ENCODE measurements at regions not wholly inside any gene's neighbourhood (a gene's known extent, or its start where the extent isn't known, plus 50 kb on each side); places are given as distances from the start of the nearest gene placed in this dataset.
A peak's percentile ranks its signal among the peaks of the same experiment; 100 is the strongest.

DNA sequence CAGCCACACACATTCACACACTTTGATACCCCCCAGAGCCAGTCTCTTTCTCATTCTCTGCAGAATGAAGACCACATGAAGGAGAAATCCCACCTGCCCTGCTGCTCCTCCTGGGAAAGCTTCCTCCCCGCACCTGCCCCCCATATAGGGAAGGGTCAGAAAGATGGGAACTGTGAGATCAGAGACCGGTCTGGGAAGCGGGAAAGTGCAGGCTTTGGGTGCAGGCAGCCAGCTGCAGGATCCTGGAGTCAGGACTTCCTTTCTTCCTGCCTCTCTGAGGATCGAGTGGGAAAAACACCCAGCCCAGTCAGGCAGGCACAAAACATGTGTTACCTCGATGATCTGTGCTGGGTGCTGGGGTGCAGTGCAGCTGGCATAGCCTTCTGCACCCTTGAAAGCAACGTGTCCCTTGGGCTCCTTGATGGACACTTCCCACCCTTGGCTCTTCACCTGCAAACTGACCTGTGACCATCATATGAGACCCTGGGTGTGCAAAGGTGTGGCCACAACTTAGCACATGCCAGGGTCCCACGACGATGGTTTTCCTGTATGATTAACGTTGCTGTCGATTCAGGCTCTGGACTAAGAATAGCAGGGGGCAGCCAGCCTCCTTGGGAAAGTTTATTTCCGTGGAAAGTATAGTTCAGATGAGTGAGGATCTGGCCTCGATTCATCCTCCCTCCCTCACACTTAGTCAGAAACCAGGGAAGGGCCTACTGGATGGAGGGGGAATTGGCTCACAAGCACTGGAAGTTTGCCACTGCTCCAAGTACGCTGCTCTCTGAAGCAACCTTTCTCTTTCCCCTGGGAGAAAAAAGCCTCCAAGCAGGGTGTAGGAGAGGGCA is 105.4 kb upstream of the MED13L start:
- WGBS, 2 donors, result 8 to 10% methylated on average over 13 of the region's 13 CpGs
- ATAC-seq (ENCODE audit: low FRiP score) (peak; percentile 90), DNase-seq (peak; percentile 88 to 89)
- Histone ChIP-seq H3K4me3 (ENCODE audit: low read length in 2 of 2) (no peak overlapping the region), H3K9me3 (ENCODE audit: control insufficient read depth, low read length) (no peaks in the 10 kb centered on the region), H3K27me3 (ENCODE audit: control insufficient read depth in 1 of 2, insufficient read depth in 2 of 2, low read length in 1 of 2) (no peaks in the 10 kb centered on the region), H3K4me1 (ENCODE audit: control insufficient read depth in 1 of 2, insufficient read depth in 2 of 2, low read length in 2 of 2) (no peaks in the 10 kb centered on the region), H3K27ac (ENCODE audit: low read depth in 1 of 2, low read length in 2 of 2) (peak overlapping the region in 1 of 2 donors; percentile 6), H3K36me3 (ENCODE audit: control insufficient read depth in 1 of 2, insufficient read depth in 2 of 2, low read length in 1 of 2) (no peaks in the 10 kb centered on the region)
- intact Hi-C loops (cut with DNase I), result loop anchor here (2.0 to 5.0 kb wide), 3 partner anchors 44 to 64 kb away; no protein-coding TSS in a partner anchor

DNA sequence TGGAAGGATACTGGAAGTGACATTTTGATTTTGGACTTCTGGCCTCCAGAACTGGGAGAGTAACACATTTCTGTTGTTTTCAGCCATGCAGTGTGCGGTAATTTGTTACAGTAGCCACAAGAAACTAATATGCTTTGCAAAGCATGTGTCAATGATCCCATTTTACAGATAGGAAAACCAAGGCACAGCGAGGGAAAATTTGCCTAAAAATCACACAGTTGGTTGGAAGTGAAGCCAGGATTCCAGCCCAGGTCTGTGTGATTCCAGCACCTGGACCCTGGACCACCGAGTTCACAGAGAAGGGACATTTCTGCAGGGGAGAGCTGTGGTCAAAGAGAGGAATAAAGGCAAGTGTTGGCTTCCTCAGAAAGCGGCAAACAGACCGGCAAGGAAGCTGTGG is 106.7 kb upstream of the MED13L start:
- Histone ChIP-seq H3K36me3 (ENCODE audit: control insufficient read depth in 1 of 2, insufficient read depth in 2 of 2, low read length in 1 of 2) (no peaks in the 10 kb centered on the region), H3K4me3 (ENCODE audit: low read length in 2 of 2) (no peak overlapping the region), H3K27me3 (ENCODE audit: control insufficient read depth in 1 of 2, insufficient read depth in 2 of 2, low read length in 1 of 2) (no peaks in the 10 kb centered on the region), H3K4me1 (ENCODE audit: control insufficient read depth in 1 of 2, insufficient read depth in 2 of 2, low read length in 2 of 2) (no peaks in the 10 kb centered on the region), H3K9me3 (ENCODE audit: control insufficient read depth, low read length) (no peaks in the 10 kb centered on the region), H3K27ac (ENCODE audit: low read depth in 1 of 2, low read length in 2 of 2) (no peak overlapping the region)
- 94 to 97% methylated on average over 5 of the region's 5 CpGs for WGBS, 2 donors
- DNase-seq (no peak), ATAC-seq (ENCODE audit: low FRiP score) (no peak)
- intact Hi-C loops (cut with DNase I), result loop anchor here in 1 of 2 donors (5.0 kb wide), 1 partner anchor 43 kb away; no protein-coding TSS in a partner anchor

DNA sequence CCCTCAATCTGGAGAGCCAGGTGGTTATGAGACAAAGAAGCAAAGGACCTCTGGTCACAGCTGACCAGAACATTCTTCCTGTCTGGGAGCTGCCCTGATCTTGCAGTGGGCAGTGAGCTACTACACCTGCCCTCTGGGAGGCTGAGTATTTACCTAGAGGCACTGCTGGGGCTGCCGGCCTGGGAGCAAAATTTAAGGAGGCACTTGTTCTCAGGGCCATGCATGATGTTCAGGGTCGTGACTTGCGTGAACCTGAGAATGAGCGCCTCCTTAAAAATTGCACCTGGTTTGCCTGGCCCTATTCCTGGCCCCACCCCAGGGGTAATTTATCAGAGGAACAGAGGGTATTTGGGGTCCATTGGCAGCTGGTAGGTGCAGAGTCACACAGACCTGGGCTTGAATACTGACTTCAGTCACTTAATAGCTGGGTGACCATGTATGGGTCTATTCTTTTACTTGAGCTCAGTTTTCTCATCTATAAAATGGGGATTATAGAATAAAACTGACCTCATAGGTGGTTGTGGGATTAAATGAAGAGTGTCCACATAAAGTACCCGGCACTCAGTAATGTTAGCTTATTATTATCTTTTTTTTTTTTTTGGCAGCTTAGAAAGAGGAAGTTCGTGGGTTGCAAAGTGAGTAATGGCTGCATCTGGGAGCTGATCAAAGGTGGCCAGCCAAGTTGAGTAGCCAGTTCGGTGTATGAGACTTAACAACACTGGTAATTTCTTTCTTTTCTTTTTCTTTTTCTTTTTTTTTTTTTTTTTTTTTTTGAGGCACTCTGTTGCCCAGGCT is 107.4 kb upstream of the MED13L start:
- H3K4me3 ChIP-seq (ENCODE audit: low read length in 2 of 2), result no peak overlapping the region
- no peak overlapping the region for H3K27ac ChIP-seq (ENCODE audit: low read depth in 1 of 2, low read length in 2 of 2)
- no peak for ATAC-seq (ENCODE audit: low FRiP score)
- no peaks in the 10 kb centered on the region for H3K9me3 ChIP-seq (ENCODE audit: control insufficient read depth, low read length)
- intact Hi-C loops (cut with DNase I), result loop anchor here (5.0 kb wide), 2 partner anchors 42 to 47 kb away; no protein-coding TSS in a partner anchor
- no peaks in the 10 kb centered on the region for H3K4me1 ChIP-seq (ENCODE audit: control insufficient read depth in 1 of 2, insufficient read depth in 2 of 2, low read length in 2 of 2)
- no peaks in the 10 kb centered on the region for H3K36me3 ChIP-seq (ENCODE audit: control insufficient read depth in 1 of 2, insufficient read depth in 2 of 2, low read length in 1 of 2)
- peak in 1 of 2 donors; percentile 59 for DNase-seq
- WGBS, 2 donors, result 52 to 59% methylated on average over 7 of the region's 7 CpGs
- H3K27me3 ChIP-seq (ENCODE audit: control insufficient read depth in 1 of 2, insufficient read depth in 2 of 2, low read length in 1 of 2), result no peaks in the 10 kb centered on the region

DNA sequence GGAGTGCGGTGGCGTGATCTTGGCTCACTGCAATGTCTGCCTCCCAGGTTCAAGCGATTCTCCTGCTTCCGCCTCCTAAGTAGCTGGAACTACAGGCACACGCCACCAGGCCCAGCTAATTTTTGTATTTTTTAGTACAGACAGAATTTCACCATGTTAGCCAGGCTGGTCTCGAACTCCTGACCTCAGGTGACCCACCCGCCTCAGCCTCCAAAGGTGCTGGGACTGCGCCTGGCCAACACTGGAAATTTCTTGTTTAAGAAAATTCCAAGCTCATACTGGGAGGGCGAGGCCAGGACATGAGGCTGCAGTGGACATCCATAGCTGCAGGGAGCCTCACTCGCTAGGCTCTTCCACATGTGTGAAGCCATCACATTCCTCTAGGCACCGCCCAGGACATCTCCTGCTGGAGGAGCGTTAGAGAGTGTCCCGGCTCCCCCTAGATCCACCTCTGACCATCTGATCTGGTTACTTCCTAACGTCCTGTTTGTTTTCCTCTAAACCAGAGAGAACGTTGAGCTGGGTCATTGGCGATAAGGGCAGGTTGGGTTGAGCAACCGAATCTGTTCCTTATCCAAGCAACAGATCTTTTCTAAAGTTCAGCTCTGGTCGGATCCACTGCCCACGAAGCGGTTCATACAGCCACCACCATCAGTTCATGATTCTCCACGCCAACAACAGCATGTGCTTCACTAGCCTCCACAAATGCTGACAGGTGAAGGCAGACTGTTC is 108.2 kb upstream of the MED13L start:
- 83 to 85% methylated on average over 21 of the region's 21 CpGs for WGBS, 2 donors
- no peak for ATAC-seq (ENCODE audit: low FRiP score)
- H3K4me1 ChIP-seq (ENCODE audit: control insufficient read depth in 1 of 2, insufficient read depth in 2 of 2, low read length in 2 of 2), result peaks cover 0 to 3% of the 10 kb centered on the region in 2 donors

DNA sequence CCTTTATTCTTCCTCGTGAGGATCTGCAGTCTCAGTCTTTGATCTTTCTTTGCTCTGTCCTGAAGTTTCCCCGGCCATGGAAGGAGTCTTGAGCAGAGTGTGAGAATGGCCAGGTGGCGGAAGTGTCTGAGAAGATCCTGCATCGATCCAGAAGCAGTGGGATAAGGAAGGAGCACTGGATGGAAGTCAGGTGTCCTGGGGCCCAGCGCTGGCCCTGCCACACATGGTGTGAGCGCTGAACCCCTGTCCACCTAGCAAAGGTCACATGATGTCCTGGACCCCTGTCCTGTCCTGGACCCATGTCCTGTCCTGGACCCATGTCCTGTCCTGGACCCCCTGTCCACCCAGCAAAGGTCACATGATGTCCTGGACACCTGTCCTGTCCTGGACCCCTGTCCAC is 111.8 kb upstream of the MED13L start:
- H3K9me3 ChIP-seq (ENCODE audit: control insufficient read depth, low read length), result no peaks in the 10 kb centered on the region
- WGBS, 2 donors, result 93 to 97% methylated on average over 6 of the region's 6 CpGs
- no peak overlapping the region for H3K4me3 ChIP-seq (ENCODE audit: low read length in 2 of 2)
- no peak overlapping the region for H3K27ac ChIP-seq (ENCODE audit: low read depth in 1 of 2, low read length in 2 of 2)
- no peaks in the 10 kb centered on the region for H3K27me3 ChIP-seq (ENCODE audit: control insufficient read depth in 1 of 2, insufficient read depth in 2 of 2, low read length in 1 of 2)
- H3K4me1 ChIP-seq (ENCODE audit: control insufficient read depth in 1 of 2, insufficient read depth in 2 of 2, low read length in 2 of 2), result peaks cover 0 to 4% of the 10 kb centered on the region in 2 donors
- no peaks in the 10 kb centered on the region for H3K36me3 ChIP-seq (ENCODE audit: control insufficient read depth in 1 of 2, insufficient read depth in 2 of 2, low read length in 1 of 2)
- no peak for ATAC-seq (ENCODE audit: low FRiP score)
- intact Hi-C loops (cut with DNase I), result loop anchor here in 1 of 2 donors (5.0 kb wide), 1 partner anchor 43 kb away; no protein-coding TSS in a partner anchor
- peak in 1 of 2 donors; percentile 29 for DNase-seq

More for the DNA sequence above, 108.2 kb upstream of the MED13L start:
- Histone ChIP-seq H3K27ac (ENCODE audit: low read depth in 1 of 2, low read length in 2 of 2) (no peak overlapping the region), H3K36me3 (ENCODE audit: control insufficient read depth in 1 of 2, insufficient read depth in 2 of 2, low read length in 1 of 2) (no peaks in the 10 kb centered on the region), H3K9me3 (ENCODE audit: control insufficient read depth, low read length) (no peaks in the 10 kb centered on the region), H3K4me3 (ENCODE audit: low read length in 2 of 2) (no peak overlapping the region), H3K27me3 (ENCODE audit: control insufficient read depth in 1 of 2, insufficient read depth in 2 of 2, low read length in 1 of 2) (no peaks in the 10 kb centered on the region)
- no peak for DNase-seq
- intact Hi-C loops (cut with DNase I), result loop anchor here in 1 of 2 donors (5.0 kb wide), 1 partner anchor 47 kb away; no protein-coding TSS in a partner anchor

DNA sequence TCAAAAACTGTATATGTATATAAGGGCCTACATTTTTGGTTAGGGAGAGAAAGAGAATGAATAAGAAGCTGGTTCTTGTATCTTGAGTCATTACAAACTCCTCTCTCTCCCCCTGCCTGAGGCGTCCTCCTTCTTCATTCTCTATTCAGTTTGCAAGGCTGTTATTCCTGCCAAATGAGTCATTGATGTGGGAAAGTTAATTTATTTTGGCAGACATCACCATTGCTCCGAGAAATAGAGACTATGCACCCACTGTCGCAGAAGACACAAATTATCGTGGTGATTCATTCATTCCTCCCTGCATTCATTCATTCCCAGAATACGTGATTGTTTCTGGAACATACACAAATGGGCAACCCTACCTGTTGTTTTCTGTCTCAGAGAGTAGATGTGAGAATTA is 112.5 kb upstream of the MED13L start:
- ATAC-seq (ENCODE audit: low FRiP score) (peak; percentile 77), DNase-seq (peak in 1 of 2 donors; percentile 46)
- 5% methylated on average over 5 of the region's 5 CpGs for WGBS, 2 donors
- Histone ChIP-seq H3K9me3 (ENCODE audit: control insufficient read depth, low read length) (no peaks in the 10 kb centered on the region), H3K4me3 (ENCODE audit: low read length in 2 of 2) (no peak overlapping the region), H3K4me1 (ENCODE audit: control insufficient read depth in 1 of 2, insufficient read depth in 2 of 2, low read length in 2 of 2) (peaks cover 0 to 4% of the 10 kb centered on the region in 2 donors), H3K27ac (ENCODE audit: low read depth in 1 of 2, low read length in 2 of 2) (no peak overlapping the region), H3K36me3 (ENCODE audit: control insufficient read depth in 1 of 2, insufficient read depth in 2 of 2, low read length in 1 of 2) (no peaks in the 10 kb centered on the region), H3K27me3 (ENCODE audit: control insufficient read depth in 1 of 2, insufficient read depth in 2 of 2, low read length in 1 of 2) (no peaks in the 10 kb centered on the region)
- intact Hi-C loops (cut with DNase I), result loop anchor here in 1 of 2 donors (5.0 kb wide), 1 partner anchor 42 kb away; no protein-coding TSS in a partner anchor

DNA sequence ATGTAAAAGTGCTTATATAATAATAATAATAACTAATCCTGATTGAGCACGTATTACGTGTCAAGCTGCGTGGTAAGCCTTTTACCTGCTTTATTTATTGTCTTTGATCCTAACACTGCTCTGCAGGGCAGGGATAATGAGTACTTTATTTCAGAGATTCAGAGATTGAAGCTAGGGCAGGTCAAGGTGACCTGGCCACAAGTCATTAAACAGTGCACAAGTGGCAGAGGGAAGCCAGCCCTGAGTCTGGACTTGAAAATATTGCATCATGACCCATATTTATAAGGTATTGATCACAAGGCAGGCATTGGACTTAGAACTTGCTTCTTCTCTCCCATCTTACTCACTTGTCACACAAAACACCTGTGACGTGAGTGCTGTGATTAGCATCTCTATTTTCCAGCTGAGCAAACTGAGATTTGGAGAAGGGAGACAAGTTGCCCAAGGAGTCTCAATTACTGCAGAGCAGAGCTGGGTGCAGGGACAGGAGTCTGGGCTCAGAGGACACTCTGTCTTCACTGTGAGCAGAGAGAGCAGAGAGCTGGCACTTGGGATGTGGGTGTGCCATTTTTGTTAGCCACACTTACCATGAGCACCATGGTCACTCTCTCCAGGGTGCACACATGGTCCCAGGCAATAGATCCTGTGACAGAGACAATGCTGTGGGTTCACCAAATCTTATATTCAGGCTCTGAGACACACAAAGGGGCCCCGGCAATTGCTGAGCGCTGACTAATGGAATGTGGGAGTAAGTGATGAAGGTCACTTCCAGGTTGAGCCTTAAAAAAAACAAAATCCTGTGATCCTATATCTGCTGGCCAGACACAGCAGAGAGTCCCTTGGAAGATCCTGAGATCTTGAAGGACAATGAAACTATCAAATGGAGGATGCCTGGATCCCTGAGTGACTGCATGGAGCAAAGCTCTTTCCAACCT is 113.2 kb upstream of the MED13L start:
- 89% methylated on average over 6 of the region's 6 CpGs for WGBS, 2 donors
- Histone ChIP-seq H3K36me3 (ENCODE audit: control insufficient read depth in 1 of 2, insufficient read depth in 2 of 2, low read length in 1 of 2) (no peaks in the 10 kb centered on the region), H3K27ac (ENCODE audit: low read depth in 1 of 2, low read length in 2 of 2) (no peak overlapping the region), H3K4me3 (ENCODE audit: low read length in 2 of 2) (no peak overlapping the region), H3K9me3 (ENCODE audit: control insufficient read depth, low read length) (no peaks in the 10 kb centered on the region), H3K27me3 (ENCODE audit: control insufficient read depth in 1 of 2, insufficient read depth in 2 of 2, low read length in 1 of 2) (no peaks in the 10 kb centered on the region), H3K4me1 (ENCODE audit: control insufficient read depth in 1 of 2, insufficient read depth in 2 of 2, low read length in 2 of 2) (peaks cover 0 to 4% of the 10 kb centered on the region in 2 donors)
- intact Hi-C loops (cut with DNase I), result no loop called here
- DNase-seq (peak in 1 of 2 donors; percentile 13), ATAC-seq (ENCODE audit: low FRiP score) (no peak)

Data from aorta (tissue), 5 donors.